ENCODE measurements at regions not wholly inside any gene's neighbourhood (a gene's known extent, or its start where the extent isn't known, plus 50 kb on each side); places are given as distances from the start of the nearest gene placed in this dataset.

GRCh38 chr6:4341078-4341797, 205.9 kb upstream of the ECI2 start:
- in situ Hi-C loops (cut with MboI), result no loop called here
- Histone ChIP-seq H3K9ac (ENCODE audit: insufficient read depth in 1 of 2, low read depth in 2 of 2, low read length in 2 of 2) (no peak overlapping the region), H3K4me2 (ENCODE audit: insufficient read depth, low read length) (no peak overlapping the region), H2AFZ (ENCODE audit: low read depth, low read length) (no peak overlapping the region), H3K36me3 (ENCODE audit: control insufficient read depth, insufficient read depth, low read length) (no peaks in the 10 kb centered on the region), H3K27ac (ENCODE audit: extremely low read depth, low read depth, low read length) (no peak overlapping the region), H3K27me3 (ENCODE audit: control insufficient read depth in 2 of 2, insufficient read depth in 2 of 2, low read length in 2 of 2) (peaks cover 5 to 26% of the 10 kb centered on the region in 2 experiments; a peak in 2 of 5 replicates), H3K4me3 (no peak overlapping the region), H3K9me1 (ENCODE audit: control insufficient read depth, insufficient read depth, low read length) (no peaks in the 10 kb centered on the region), H3K4me1 (replicated peaks in 1 of 2; ENCODE audit: control insufficient read depth in 2 of 2, insufficient read depth in 2 of 2, low read length in 2 of 2) (peaks cover 0 to 9% of the 10 kb centered on the region in 2 experiments; a peak in 2 of 5 replicates), H4K20me1 (replicated peaks; ENCODE audit: control insufficient read depth, insufficient read depth, low read length) (no peaks in the 10 kb centered on the region), H3K79me2 (ENCODE audit: control insufficient read depth, insufficient read depth, low read length) (no peaks in the 10 kb centered on the region), H3K9me3 (replicated peaks; ENCODE audit: control insufficient read depth, insufficient read depth, low read depth, low read length) (no peaks in the 10 kb centered on the region)
- TF ChIP-seq CHD7 (IDR thresholded peaks at IDR 0.05; ENCODE audit: low read depth, low read length), result no peak
- TF ChIP-seq ZNF668 (CRISPR knock-in tag; IDR thresholded peaks at IDR 0.05), result no peak
- TF ChIP-seq CTCFL (IDR thresholded peaks at IDR 0.05; ENCODE audit: borderline replicate concordance, insufficient read depth, low read depth, low read length, poor library complexity, severe bottlenecking), result no peak
- TF ChIP-seq NR3C1 (CRISPR knock-in tag; IDR thresholded peaks at IDR 0.05), result no peak
- TF ChIP-seq ZBED1 (IDR thresholded peaks at IDR 0.05), result no peak
- POLR2A ChIA-PET, result interaction anchor here (0.6 to 1.2 kb wide), 2 partner anchors 13 to 28 kb away, joined by 3 read pairs; no protein-coding TSS in a partner anchor
- ATAC-seq (no peak), DNase-seq (ENCODE audit: extremely low read depth in 1 of 4, low spot score in 3 of 4) (no peak), FAIRE-seq (no peak)
- intact Hi-C loops (cut with micrococcal nuclease), result no loop called here
- WGBS (ENCODE audit: insufficient coverage, low coverage, missing lambda C conversion rate), result 0% methylated on average over 5 of the region's 5 CpGs
- CTCF ChIA-PET (ENCODE audit: low intra/inter-chr PET ratio), result no interaction called here
- BruUV-seq (replicated peaks), result no TSS peak

All from K562 (cell line).